GM12878 (cell line): ENCODE measurements at regions not wholly inside any gene's neighbourhood (a gene's known extent, or its start where the extent isn't known, plus 50 kb on each side); places are given as distances from the start of the nearest gene placed in this dataset.

Experiments used
- ATAC-seq: fragments of 200-7000 bp; cut with Tn5 transposase; 3 replicates; pipeline ENCODE4 v1.9.1; 2020; ENCODE audit warnings: mild to moderate bottlenecking, moderate library complexity
- BruUV-seq: library from RNA; stranded (reverse); fragments of 400-500 nt; replicated peaks from 2 replicates; lab custom pipeline; 2021; lab: Mats Ljungman, UMichigan
- CTCF ChIA-PET: fragments of 300-600 bp; sonication (Branson Sonifier 250); formaldehyde crosslinking; extraction: SDS; loops from one replicate; lab custom pipeline; 2021; ENCODE audit warnings: inconsistent platforms; lab: Yijun Ruan, JAX
- POLR2A ChIA-PET: fragments of 350-600 bp; formaldehyde crosslinking; extraction: SDS; loops from one replicate; lab custom pipeline; 2021; ENCODE audit warnings: inconsistent platforms; lab: Charles Lee
- RAD21 ChIA-PET: fragments of 300-600 bp; sonication (Branson Sonifier 250); formaldehyde crosslinking; loops from one replicate; lab custom pipeline; 2023; ENCODE audit warnings: antibody characterized with exemption; ENCODE audit not compliant: unreplicated experiment; lab: Charles Lee
- SMC1A ChIA-PET: fragments of 300-600 bp; sonication (Branson Sonifier 250); formaldehyde crosslinking; loops from one replicate; lab custom pipeline; 2023; ENCODE audit not compliant: unreplicated experiment, uncharacterized antibody; lab: Charles Lee
- DNase-seq: peaks from one replicate; pipeline ENCODE4 v3.0.0-alpha.2; 2011; ENCODE audit warnings: low read depth, low spot score
- FAIRE-seq: peaks from 3 replicates; lab custom pipeline; 2011; peaks lifted over from hg19 to GRCh38; lab: Jason Lieb, UNC
- H2AFZ ChIP-seq: 2 replicates; pipeline ENCODE4 v1.6.0; 2011; ENCODE audit warnings: low read depth, low read length, control low read depth; ENCODE audit not compliant: control insufficient read depth
- H3K27ac ChIP-seq: 2 replicates; pipeline ENCODE4 v1.5.1; 2011; ENCODE audit warnings: control low read depth; ENCODE audit not compliant: control insufficient read depth, insufficient read depth
- H3K27me3 ChIP-seq, 2 experiments: replicated peaks in 1 of 2; 2 replicates each; pipeline versions ENCODE4 v1.6.0 to v1.6.1; 2011; ENCODE audit warnings: low read length in 1 of 2; ENCODE audit not compliant: control insufficient read depth in 2 of 2, insufficient read depth in 2 of 2
- H3K36me3 ChIP-seq, 2 experiments: 2 replicates each; pipeline ENCODE4 v1.5.1; 2011; ENCODE audit warnings: low read length in 1 of 2; ENCODE audit not compliant: control insufficient read depth in 2 of 2, insufficient read depth in 2 of 2
- H3K4me1 ChIP-seq: 2 replicates; pipeline ENCODE4 v1.6.1; 2011; ENCODE audit warnings: mild to moderate bottlenecking, low read length, moderate library complexity, mixed read lengths; ENCODE audit not compliant: control insufficient read depth, insufficient read depth
- H3K4me2 ChIP-seq: 2 replicates; pipeline ENCODE4 v1.6.0; 2011; ENCODE audit warnings: control low read depth; ENCODE audit not compliant: control insufficient read depth, insufficient read depth
- H3K4me3 ChIP-seq: fragments of 200-600 bp; sonication (generic); 2 replicates; pipeline ENCODE4 v1.5.1; 2016
- H3K79me2 ChIP-seq: 2 replicates; pipeline ENCODE4 v1.6.0; 2011; ENCODE audit warnings: low read length; ENCODE audit not compliant: control insufficient read depth, insufficient read depth
- H3K9ac ChIP-seq: 2 replicates; pipeline ENCODE4 v1.8.0; 2011; ENCODE audit warnings: low read length, control low read depth, mixed read lengths; ENCODE audit not compliant: control insufficient read depth, insufficient read depth
- H3K9me3 ChIP-seq: replicated peaks from 3 replicates; pipeline ENCODE4 v1.5.1; 2011; ENCODE audit warnings: mild to moderate bottlenecking, low read length; ENCODE audit not compliant: control insufficient read depth, insufficient read depth
- H4K20me1 ChIP-seq: 2 replicates; pipeline ENCODE4 v1.6.0; 2011; ENCODE audit not compliant: control insufficient read depth, insufficient read depth
- ATF7 ChIP-seq: fragments of 450-650 bp; IDR thresholded peaks from 2 replicates; pipeline ENCODE4 v1.6.1; 2016; ENCODE audit warnings: low read depth, mild to moderate bottlenecking
- BCLAF1 ChIP-seq: fragments of 450-650 bp; IDR thresholded peaks from 2 replicates; pipeline ENCODE4 v1.6.1; 2017; ENCODE audit warnings: antibody characterized with exemption, mild to moderate bottlenecking, moderate library complexity
- CEBPB ChIP-seq, 2 experiments: fragments of 150-350 bp in 1 of 2; IDR thresholded peaks; 2 replicates each; pipeline ENCODE4 v1.6.1; 2012 to 2014; ENCODE audit warnings: low read depth in 2 of 2, low read length in 2 of 2, borderline replicate concordance in 1 of 2, inconsistent platforms in 1 of 2
- CTCF ChIP-seq, 3 experiments: IDR thresholded peaks in 2 of 3; conservative IDR thresholded peaks in 1 of 3; 2 replicates each; pipeline ENCODE4 v1.5.1; 2011; ENCODE audit warnings: low read depth in 3 of 3, low read length in 3 of 3, mild to moderate bottlenecking in 3 of 3, control low read depth in 2 of 3, moderate library complexity in 2 of 3, inconsistent platforms in 1 of 3, mixed read lengths in 1 of 3; ENCODE audit not compliant: control insufficient read depth in 2 of 3, insufficient read depth in 1 of 3; ENCODE audit errors: extremely low read depth in 1 of 3
- E2F8 ChIP-seq: fragments of 450-650 bp; IDR thresholded peaks from 2 replicates; pipeline ENCODE4 v1.6.1; 2018; ENCODE audit warnings: mild to moderate bottlenecking, low read depth, moderate library complexity; ENCODE audit not compliant: partially characterized antibody
- ETV6 ChIP-seq, 2 experiments: fragments of 450-650 bp in 1 of 2; IDR thresholded peaks in 1 of 2; conservative IDR thresholded peaks in 1 of 2; 2 replicates each; pipeline ENCODE4 v1.6.1; 2014; ENCODE audit warnings: antibody characterized with exemption in 1 of 2, borderline replicate concordance in 1 of 2, low read depth in 1 of 2, mild to moderate bottlenecking in 1 of 2, moderate library complexity in 1 of 2
- FOS ChIP-seq: IDR thresholded peaks from 3 replicates; pipeline ENCODE4 v1.6.1; 2011; ENCODE audit warnings: borderline replicate concordance; ENCODE audit not compliant: insufficient read length; ENCODE audit errors: extremely low read depth
- HDAC2 ChIP-seq: fragments of 200-600 bp; sonication (generic); IDR thresholded peaks from 2 replicates; pipeline ENCODE4 v1.6.1; 2017
- HDGF ChIP-seq: fragments of 450-650 bp; IDR thresholded peaks from 2 replicates; pipeline ENCODE4 v1.6.1; 2016; ENCODE audit warnings: antibody characterized with exemption
- IRF5 ChIP-seq: fragments of 450-650 bp; IDR thresholded peaks from 2 replicates; pipeline ENCODE4 v1.6.1; 2017; ENCODE audit warnings: borderline replicate concordance
- MEF2A ChIP-seq: IDR thresholded peaks from 2 replicates; pipeline ENCODE4 v1.6.1; 2011; ENCODE audit warnings: low read depth, mild to moderate bottlenecking, low read length, moderate library complexity; ENCODE audit not compliant: insufficient read depth
- POLR2A ChIP-seq: IDR thresholded peaks from 2 replicates; pipeline ENCODE4 v1.6.1; 2011; ENCODE audit warnings: low read depth, mild to moderate bottlenecking, low read length
- RB1 ChIP-seq: fragments of 450-650 bp; formaldehyde crosslinking; IDR thresholded peaks from 2 replicates; pipeline ENCODE4 v1.6.1; 2017; ENCODE audit warnings: mild to moderate bottlenecking, borderline replicate concordance
- RBBP5 ChIP-seq: fragments of 200-600 bp; sonication (generic); conservative IDR thresholded peaks from 2 replicates; pipeline ENCODE4 v1.6.1; 2016
- SMAD1 ChIP-seq: fragments of 450-650 bp; IDR thresholded peaks from 2 replicates; pipeline ENCODE4 v1.6.1; 2018; ENCODE audit warnings: mild to moderate bottlenecking, low read depth; ENCODE audit not compliant: partially characterized antibody
- TCF12 ChIP-seq: IDR thresholded peaks from 2 replicates; pipeline ENCODE4 v1.6.1; 2011; ENCODE audit warnings: low read depth, mild to moderate bottlenecking, low read length
- ZZZ3 ChIP-seq: IDR thresholded peaks from 2 replicates; pipeline ENCODE4 v1.6.1; 2011; ENCODE audit warnings: low read depth; ENCODE audit not compliant: control insufficient read depth, insufficient read length
- WGBS: methylation state at CpG from one replicate; pipeline ENCODE4 v1.1.6; 2016; ENCODE audit warnings: low lambda C conversion rate; ENCODE audit not compliant: insufficient replicate concordance, insufficient coverage; ENCODE audit errors: missing lambda C conversion rate; 5-methylcytosine and 5-hydroxymethylcytosine counted together
- in situ Hi-C: fragments of 300-500 bp; cut with MboI; formaldehyde crosslinking; loops from 9 replicates; pipeline ENCODE4 v1.14.3; 2018; ENCODE audit warnings: mixed read lengths
- intact Hi-C: fragments of 100-400 bp; cut with micrococcal nuclease; formaldehyde crosslinking; loops from one replicate; pipeline ENCODE4 v1.14.2; 2022; ENCODE audit not compliant: unreplicated experiment

GRCh38 chr10:3433988-3434387 is 261.4 kb upstream of the PITRM1 start:
- Histone ChIP-seq H3K27ac (no peak overlapping the region), H3K36me3 (no peaks in the 10 kb centered on the region), H3K4me1 (no peaks in the 10 kb centered on the region), H3K4me3 (no peak overlapping the region), H4K20me1 (no peaks in the 10 kb centered on the region), H2AFZ (no peak overlapping the region), H3K79me2 (no peaks in the 10 kb centered on the region), H3K9me3 (no peaks in the 10 kb centered on the region; the same call in 1 of the 3 replicates), H3K9ac (no peak overlapping the region), H3K27me3 (no peaks in the 10 kb centered on the region), H3K4me2 (no peak overlapping the region)
- 56% methylated on average over 6 of the region's 6 CpGs for WGBS
- POLR2A ChIA-PET = no interaction called here
- in situ Hi-C loops (no loop called here), intact Hi-C loops (no loop called here)
- BruUV-seq = no TSS peak
- ATAC-seq (no peak), FAIRE-seq (no peak), DNase-seq (no peak)
- CTCF ChIA-PET = no interaction called here
- RAD21 ChIA-PET = no interaction called here
- SMC1A ChIA-PET = no interaction called here
- no peak for TF ChIP-seq ZZZ3
- no peak for TF ChIP-seq MEF2A
- TF ChIP-seq E2F8 = no peak
- TF ChIP-seq CEBPB (IDR thresholded peaks at IDR 0.05; ENCODE audit: borderline replicate concordance in 1 of 2, low read depth in 2 of 2, low read length in 2 of 2) = no peak
- no peak for TF ChIP-seq BCLAF1
- TF ChIP-seq HDGF = no peak
- no peak for TF ChIP-seq ETV6 (conservative IDR thresholded peaks at IDR 0.05 in 1 of 2, IDR thresholded peaks at IDR 0.05 in 1 of 2; ENCODE audit: borderline replicate concordance in 1 of 2, low read depth in 1 of 2)
- TF ChIP-seq CTCF (IDR thresholded peaks at IDR 0.05 in 2 of 3, conservative IDR thresholded peaks at IDR 0.05 in 1 of 3; ENCODE audit: control insufficient read depth in 2 of 3, extremely low read depth in 1 of 3, insufficient read depth in 1 of 3, low read depth in 3 of 3, low read length in 3 of 3) = no peak
- no peak for TF ChIP-seq RB1
- no peak for TF ChIP-seq IRF5
- no peak for TF ChIP-seq TCF12
- TF ChIP-seq RBBP5 = no peak
- TF ChIP-seq ATF7 = no peak
- TF ChIP-seq FOS = no peak
- TF ChIP-seq POLR2A = no peak
- no peak for TF ChIP-seq HDAC2
- no peak for TF ChIP-seq SMAD1
